Body of pancreas (tissue), 4 donors: ENCODE measurements at regions not wholly inside any gene's neighbourhood (a gene's known extent, or its start where the extent isn't known, plus 50 kb on each side); places are given as distances from the start of the nearest gene placed in this dataset.
"Not testable (repeated sequence)": the region's sequence is repeated elsewhere in the genome, so short reads cannot be mapped to it uniquely, and the experiment has no call there.

Source experiments
- POLR2A ChIP-seq, 3 donors: fragments of 450-650 bp; IDR thresholded peaks; one replicate each; pipeline ENCODE4 v1.6.1; 2016; ENCODE audit warnings: antibody characterized with exemption in 3 of 3, mild to moderate bottlenecking in 2 of 3
- TF ChIP-seq, protein P1 (sequence below), 7 experiments: fragments of 450-650 bp in 4 of 7; fragments of 200-600 bp in 3 of 7; sonication (generic) in 3 of 7; IDR thresholded peaks; one replicate each; pipeline ENCODE4 v1.5.1; 2016 to 2019; ENCODE audit warnings: antibody characterized with exemption in 7 of 7

DNA sequence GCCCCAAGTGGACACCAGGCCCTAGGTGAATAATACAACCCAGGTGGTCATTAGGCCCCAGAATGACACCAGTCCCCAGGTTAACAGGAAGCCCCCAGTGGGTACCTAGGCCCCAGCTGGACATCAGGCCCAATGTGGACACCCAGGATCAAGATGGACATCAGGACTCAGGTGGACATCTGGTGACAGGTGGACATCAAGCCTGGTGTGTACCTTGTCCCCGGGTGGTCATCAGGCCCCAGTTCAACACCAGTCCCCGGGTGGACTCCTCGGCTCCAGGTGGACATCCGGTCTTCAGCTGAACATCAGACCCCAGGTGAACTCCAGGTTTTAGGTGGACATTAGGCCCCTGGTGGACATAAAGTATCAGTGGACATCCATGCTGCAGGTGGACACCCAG is 524.6 kb downstream of the FOXD4L4 start:
- TF ChIP-seq, protein P1, sequence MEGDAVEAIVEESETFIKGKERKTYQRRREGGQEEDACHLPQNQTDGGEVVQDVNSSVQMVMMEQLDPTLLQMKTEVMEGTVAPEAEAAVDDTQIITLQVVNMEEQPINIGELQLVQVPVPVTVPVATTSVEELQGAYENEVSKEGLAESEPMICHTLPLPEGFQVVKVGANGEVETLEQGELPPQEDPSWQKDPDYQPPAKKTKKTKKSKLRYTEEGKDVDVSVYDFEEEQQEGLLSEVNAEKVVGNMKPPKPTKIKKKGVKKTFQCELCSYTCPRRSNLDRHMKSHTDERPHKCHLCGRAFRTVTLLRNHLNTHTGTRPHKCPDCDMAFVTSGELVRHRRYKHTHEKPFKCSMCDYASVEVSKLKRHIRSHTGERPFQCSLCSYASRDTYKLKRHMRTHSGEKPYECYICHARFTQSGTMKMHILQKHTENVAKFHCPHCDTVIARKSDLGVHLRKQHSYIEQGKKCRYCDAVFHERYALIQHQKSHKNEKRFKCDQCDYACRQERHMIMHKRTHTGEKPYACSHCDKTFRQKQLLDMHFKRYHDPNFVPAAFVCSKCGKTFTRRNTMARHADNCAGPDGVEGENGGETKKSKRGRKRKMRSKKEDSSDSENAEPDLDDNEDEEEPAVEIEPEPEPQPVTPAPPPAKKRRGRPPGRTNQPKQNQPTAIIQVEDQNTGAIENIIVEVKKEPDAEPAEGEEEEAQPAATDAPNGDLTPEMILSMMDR (IDR thresholded peaks at IDR 0.05): not testable (repeated sequence)
- not testable (repeated sequence) for TF ChIP-seq POLR2A (IDR thresholded peaks at IDR 0.05)
